WTC11 (cell line): ENCODE measurements at regions not wholly inside any gene's neighbourhood (a gene's known extent, or its start where the extent isn't known, plus 50 kb on each side); places are given as distances from the start of the nearest gene placed in this dataset.

ENCODE experiments used
- ATAC-seq: fragments of 200-7000 bp; cut with Tn5 transposase; 2 replicates; pipeline ENCODE4 v1.10.0; 2021; ENCODE audit warnings: mild to moderate bottlenecking, moderate library complexity
- CTCF ChIA-PET: fragments of 300-600 bp; sonication (Branson Sonifier 250); formaldehyde crosslinking; loops from one replicate; lab custom pipeline; 2021; ENCODE audit warnings: antibody characterized with exemption; lab: Charles Lee
- POLR2A ChIA-PET: fragments of 350-600 bp; sonication (Branson Sonifier 250); formaldehyde crosslinking; loops from one replicate; lab custom pipeline; 2021; ENCODE audit warnings: antibody characterized with exemption; lab: Charles Lee
- DNase-seq: peaks from one replicate; pipeline ENCODE4 v3.0.0; 2021; ENCODE audit warnings: low spot score
- H3K27ac Mint-ChIP-seq: 2 replicates; pipeline ENCODE4 v1.8.0; 2021; ENCODE audit warnings: mixed read lengths
- H3K27me3 Mint-ChIP-seq: 2 replicates; pipeline ENCODE4 v1.8.0; 2021; ENCODE audit warnings: low read depth, mild to moderate bottlenecking, moderate library complexity, mixed read lengths
- H3K36me3 Mint-ChIP-seq: 2 replicates; pipeline ENCODE4 v1.8.0; 2021; ENCODE audit warnings: mixed read lengths
- H3K4me1 Mint-ChIP-seq: 2 replicates; pipeline ENCODE4 v1.8.0; 2022; ENCODE audit warnings: mixed read lengths
- H3K4me3 Mint-ChIP-seq: 2 replicates; pipeline ENCODE4 v1.8.0; 2021; ENCODE audit warnings: mild to moderate bottlenecking, moderate library complexity, mixed read lengths
- H3K9me3 Mint-ChIP-seq: 2 replicates; pipeline ENCODE4 v1.8.0; 2021; ENCODE audit warnings: mixed read lengths
- ARID4B ChIP-seq: sonication (generic); formaldehyde crosslinking; IDR thresholded peaks from 2 replicates; pipeline ENCODE4 v1.8.0; 2023; ENCODE audit warnings: missing genetic modification reagents, mild to moderate bottlenecking, borderline replicate concordance
- ATF1 ChIP-seq: sonication (generic); formaldehyde crosslinking; IDR thresholded peaks from 2 replicates; pipeline ENCODE4 v1.8.1; 2023; ENCODE audit warnings: mild to moderate bottlenecking, moderate library complexity, missing genetic modification reagents
- ATF3 ChIP-seq: sonication (generic); formaldehyde crosslinking; conservative IDR thresholded peaks from 2 replicates; pipeline ENCODE4 v1.8.1; 2022; ENCODE audit warnings: mild to moderate bottlenecking, missing genetic modification reagents
- ATF6 ChIP-seq: sonication (generic); formaldehyde crosslinking; IDR thresholded peaks from 2 replicates; pipeline ENCODE4 v1.8.1; 2023; ENCODE audit warnings: mild to moderate bottlenecking, missing genetic modification reagents
- CREM ChIP-seq: sonication (generic); formaldehyde crosslinking; IDR thresholded peaks from 2 replicates; pipeline ENCODE4 v1.8.1; 2022; ENCODE audit warnings: mild to moderate bottlenecking, missing genetic modification reagents, moderate library complexity
- E2F4 ChIP-seq: sonication (generic); formaldehyde crosslinking; IDR thresholded peaks from 2 replicates; pipeline ENCODE4 v1.8.1; 2022; ENCODE audit warnings: low read depth, mild to moderate bottlenecking, moderate library complexity, missing genetic modification reagents, borderline replicate concordance
- E2F5 ChIP-seq: sonication (generic); formaldehyde crosslinking; IDR thresholded peaks from 2 replicates; pipeline ENCODE4 v1.8.1; 2022; ENCODE audit warnings: mild to moderate bottlenecking, moderate library complexity, missing genetic modification reagents
- HMGA2 ChIP-seq: fragments of 250-450 bp; sonication (Bioruptor Pico); IDR thresholded peaks from 2 replicates; pipeline ENCODE4 v1.4.0; 2021; ENCODE audit warnings: mild to moderate bottlenecking, moderate library complexity
- IRF1 ChIP-seq: sonication (generic); formaldehyde crosslinking; IDR thresholded peaks from 2 replicates; pipeline ENCODE4 v1.8.0; 2023; ENCODE audit warnings: missing genetic modification reagents
- JAZF1 ChIP-seq: fragments of 250-450 bp; sonication (Bioruptor Pico); IDR thresholded peaks from 2 replicates; pipeline ENCODE4 v1.9.0; 2021; ENCODE audit warnings: moderate library complexity, mild to moderate bottlenecking, inconsistent platforms
- KAT7 ChIP-seq: sonication (generic); formaldehyde crosslinking; IDR thresholded peaks from 2 replicates; pipeline ENCODE4 v1.8.1; 2023; ENCODE audit warnings: missing genetic modification reagents, mild to moderate bottlenecking, borderline replicate concordance
- NFYB ChIP-seq: sonication (generic); formaldehyde crosslinking; conservative IDR thresholded peaks from 2 replicates; pipeline ENCODE4 v1.8.0; 2022; ENCODE audit warnings: low read depth, missing genetic modification reagents
- NR3C1 ChIP-seq: sonication (generic); formaldehyde crosslinking; conservative IDR thresholded peaks from 2 replicates; pipeline ENCODE4 v1.8.1; 2023; ENCODE audit warnings: low read depth, mild to moderate bottlenecking, missing genetic modification reagents
- SMAD4 ChIP-seq: sonication (generic); formaldehyde crosslinking; IDR thresholded peaks from 2 replicates; pipeline ENCODE4 v1.8.0; 2022; ENCODE audit warnings: mild to moderate bottlenecking, missing genetic modification reagents
- SOX15 ChIP-seq: fragments of 250-450 bp; sonication (Bioruptor Pico); IDR thresholded peaks from 2 replicates; pipeline ENCODE4 v1.9.0; 2021; ENCODE audit warnings: mild to moderate bottlenecking
- TP53 ChIP-seq: sonication (generic); formaldehyde crosslinking; IDR thresholded peaks from 2 replicates; pipeline ENCODE4 v1.8.1; 2023; ENCODE audit warnings: mild to moderate bottlenecking, missing genetic modification reagents
- ZBTB21 ChIP-seq: sonication (generic); formaldehyde crosslinking; IDR thresholded peaks from 2 replicates; pipeline ENCODE4 v1.8.1; 2023; ENCODE audit warnings: mild to moderate bottlenecking, missing genetic modification reagents, borderline replicate concordance
- ZBTB43 ChIP-seq: sonication (generic); formaldehyde crosslinking; IDR thresholded peaks from 2 replicates; pipeline ENCODE4 v1.8.1; 2023; ENCODE audit warnings: mild to moderate bottlenecking, missing genetic modification reagents
- ZNF317 ChIP-seq: sonication (generic); formaldehyde crosslinking; IDR thresholded peaks from 2 replicates; pipeline ENCODE4 v1.8.1; 2023; ENCODE audit warnings: low read depth, mild to moderate bottlenecking, moderate library complexity, missing genetic modification reagents, borderline replicate concordance
- ZNF396 ChIP-seq: fragments of 250-450 bp; sonication (Bioruptor Pico); IDR thresholded peaks from 2 replicates; pipeline ENCODE4 v1.8.0; 2021; ENCODE audit warnings: mild to moderate bottlenecking, moderate library complexity, borderline replicate concordance
- ZNF416 ChIP-seq: fragments of 250-450 bp; sonication (Bioruptor Pico); IDR thresholded peaks from 2 replicates; pipeline ENCODE4 v1.9.0; 2021; ENCODE audit warnings: mild to moderate bottlenecking, inconsistent platforms
- ZNF671 ChIP-seq: fragments of 250-450 bp; sonication (Bioruptor Pico); IDR thresholded peaks from 2 replicates; pipeline ENCODE4 v1.8.0; 2021; ENCODE audit warnings: mild to moderate bottlenecking
- TF ChIP-seq, protein P1 (sequence below): sonication (generic); formaldehyde crosslinking; IDR thresholded peaks from 2 replicates; pipeline ENCODE4 v1.8.1; 2022; ENCODE audit warnings: low read depth, missing genetic modification reagents, borderline replicate concordance
- TF ChIP-seq, protein P2 (sequence below): sonication (generic); formaldehyde crosslinking; IDR thresholded peaks from 2 replicates; pipeline ENCODE4 v1.8.0; 2023; ENCODE audit warnings: mild to moderate bottlenecking, missing genetic modification reagents

GRCh38 chr9:13501018-13501417 lies 221.5 kb upstream of the MPDZ start (continued):
- TF ChIP-seq, protein P1, sequence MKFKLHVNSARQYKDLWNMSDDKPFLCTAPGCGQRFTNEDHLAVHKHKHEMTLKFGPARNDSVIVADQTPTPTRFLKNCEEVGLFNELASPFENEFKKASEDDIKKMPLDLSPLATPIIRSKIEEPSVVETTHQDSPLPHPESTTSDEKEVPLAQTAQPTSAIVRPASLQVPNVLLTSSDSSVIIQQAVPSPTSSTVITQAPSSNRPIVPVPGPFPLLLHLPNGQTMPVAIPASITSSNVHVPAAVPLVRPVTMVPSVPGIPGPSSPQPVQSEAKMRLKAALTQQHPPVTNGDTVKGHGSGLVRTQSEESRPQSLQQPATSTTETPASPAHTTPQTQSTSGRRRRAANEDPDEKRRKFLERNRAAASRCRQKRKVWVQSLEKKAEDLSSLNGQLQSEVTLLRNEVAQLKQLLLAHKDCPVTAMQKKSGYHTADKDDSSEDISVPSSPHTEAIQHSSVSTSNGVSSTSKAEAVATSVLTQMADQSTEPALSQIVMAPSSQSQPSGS, result no peak
- TF ChIP-seq, protein P2, sequence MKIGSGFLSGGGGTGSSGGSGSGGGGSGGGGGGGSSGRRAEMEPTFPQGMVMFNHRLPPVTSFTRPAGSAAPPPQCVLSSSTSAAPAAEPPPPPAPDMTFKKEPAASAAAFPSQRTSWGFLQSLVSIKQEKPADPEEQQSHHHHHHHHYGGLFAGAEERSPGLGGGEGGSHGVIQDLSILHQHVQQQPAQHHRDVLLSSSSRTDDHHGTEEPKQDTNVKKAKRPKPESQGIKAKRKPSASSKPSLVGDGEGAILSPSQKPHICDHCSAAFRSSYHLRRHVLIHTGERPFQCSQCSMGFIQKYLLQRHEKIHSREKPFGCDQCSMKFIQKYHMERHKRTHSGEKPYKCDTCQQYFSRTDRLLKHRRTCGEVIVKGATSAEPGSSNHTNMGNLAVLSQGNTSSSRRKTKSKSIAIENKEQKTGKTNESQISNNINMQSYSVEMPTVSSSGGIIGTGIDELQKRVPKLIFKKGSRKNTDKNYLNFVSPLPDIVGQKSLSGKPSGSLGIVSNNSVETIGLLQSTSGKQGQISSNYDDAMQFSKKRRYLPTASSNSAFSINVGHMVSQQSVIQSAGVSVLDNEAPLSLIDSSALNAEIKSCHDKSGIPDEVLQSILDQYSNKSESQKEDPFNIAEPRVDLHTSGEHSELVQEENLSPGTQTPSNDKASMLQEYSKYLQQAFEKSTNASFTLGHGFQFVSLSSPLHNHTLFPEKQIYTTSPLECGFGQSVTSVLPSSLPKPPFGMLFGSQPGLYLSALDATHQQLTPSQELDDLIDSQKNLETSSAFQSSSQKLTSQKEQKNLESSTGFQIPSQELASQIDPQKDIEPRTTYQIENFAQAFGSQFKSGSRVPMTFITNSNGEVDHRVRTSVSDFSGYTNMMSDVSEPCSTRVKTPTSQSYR, result no peak
- no peak for TF ChIP-seq NR3C1 (CRISPR knock-in tag)
- TF ChIP-seq ZNF416 (CRISPR knock-in tag), result no peak
- TF ChIP-seq SOX15, result no peak
- no peak for TF ChIP-seq CREM
- no peak for TF ChIP-seq ATF3 (CRISPR knock-in tag)
- TF ChIP-seq ATF6 (CRISPR knock-in tag), result no peak
- TF ChIP-seq ZNF317, result no peak
- TF ChIP-seq HMGA2, result no peak
- TF ChIP-seq IRF1 (CRISPR knock-in tag), result no peak
- TF ChIP-seq ARID4B (CRISPR knock-in tag), result no peak
- TF ChIP-seq E2F5 (CRISPR knock-in tag), result no peak

DNA sequence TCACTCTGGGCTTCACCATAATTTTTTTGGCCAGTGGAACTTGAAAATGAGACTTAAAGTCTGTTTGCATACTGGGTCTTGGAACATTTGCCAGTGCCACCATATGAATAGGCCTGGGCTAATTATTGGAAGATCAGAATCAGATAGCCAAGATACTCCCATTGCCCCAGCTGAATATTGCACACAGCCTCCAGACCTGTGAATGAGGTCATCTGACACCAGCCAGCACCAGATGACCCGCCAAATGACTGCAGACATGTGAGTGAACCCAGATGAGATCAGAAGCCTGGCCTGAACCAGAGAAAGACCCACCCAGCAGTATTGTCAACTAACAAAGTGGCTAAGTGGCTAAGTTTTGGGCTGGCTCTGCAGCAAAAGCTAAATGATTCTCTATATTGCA lies 220.5 kb upstream of the MPDZ start:
- ATAC-seq (no peak), DNase-seq (no peak)
- POLR2A ChIA-PET, result no interaction called here
- no peaks in the 10 kb centered on the region; the same call in 1 of the 2 replicates for H3K27me3 Mint-ChIP-seq
- peaks cover 21% of the 10 kb centered on the region for H3K9me3 Mint-ChIP-seq
- H3K4me3 Mint-ChIP-seq, result no peak overlapping the region
- CTCF ChIA-PET, result no interaction called here
- peaks cover 24% of the 10 kb centered on the region for H3K4me1 Mint-ChIP-seq
- H3K36me3 Mint-ChIP-seq, result peaks cover 4% of the 10 kb centered on the region
- H3K27ac Mint-ChIP-seq, result no peak overlapping the region
- TF ChIP-seq ATF1 (CRISPR knock-in tag), result no peak
- no peak for TF ChIP-seq ZNF396 (CRISPR knock-in tag)
- TF ChIP-seq TP53 (CRISPR knock-in tag), result no peak
- no peak for TF ChIP-seq E2F4 (CRISPR knock-in tag)
- TF ChIP-seq ZBTB21 (CRISPR knock-in tag), result no peak
- TF ChIP-seq JAZF1 (CRISPR knock-in tag), result no peak
- no peak for TF ChIP-seq SMAD4 (CRISPR knock-in tag)
- no peak for TF ChIP-seq KAT7
- TF ChIP-seq ZNF671 (CRISPR knock-in tag), result no peak
- no peak for TF ChIP-seq NFYB (CRISPR knock-in tag)
- TF ChIP-seq ZBTB43 (CRISPR knock-in tag), result no peak
